ENCODE measurements at regions not wholly inside any gene's neighbourhood (a gene's known extent, or its start where the extent isn't known, plus 50 kb on each side); places are given as distances from the start of the nearest gene placed in this dataset.

- TF ChIP-seq FOSL2 (IDR thresholded peaks at IDR 0.05) (no peak), FOSL2 (CRISPR knock-in tag; IDR thresholded peaks at IDR 0.05) (no peak), BCL3 (IDR thresholded peaks at IDR 0.05) (no peak), TFCP2L1 (CRISPR knock-in tag; IDR thresholded peaks at IDR 0.05) (no peak), TP53 (CRISPR knock-in tag; IDR thresholded peaks at IDR 0.05) (no peak), JUN (IDR thresholded peaks at IDR 0.05) (no peak), ZFP36 (IDR thresholded peaks at IDR 0.05; ENCODE audit: borderline replicate concordance, partially characterized antibody) (no peak), ZC3H11A (IDR thresholded peaks at IDR 0.05) (no peak), HOXB5 (CRISPR knock-in tag; IDR thresholded peaks at IDR 0.05) (no peak), ZSCAN20 (CRISPR knock-in tag; IDR thresholded peaks at IDR 0.05) (no peak), PHF8 (IDR thresholded peaks at IDR 0.05; ENCODE audit: borderline replicate concordance, low read depth) (no peak)
Measured at GRCh38 chr6:15995493-15995892, 133.4 kb upstream of the MYLIP start (continued).

GRCh38 chr6:15994814-15995459, 133.9 kb upstream of the MYLIP start:
- POLR2A ChIA-PET: no interaction called here
- WGBS (ENCODE audit: missing lambda C conversion rate): 56% methylated on average over 8 of the region's 8 CpGs
- no peak for FAIRE-seq
- Histone ChIP-seq H3K4me1 (no peaks in the 10 kb centered on the region), H3K4me2 (no peak overlapping the region), H3K27ac (no peak overlapping the region), H3K9me3 (no peaks in the 10 kb centered on the region), H3K4me3 (no peak overlapping the region)
- no peak for DNase-seq (ENCODE audit: low read depth in 1 of 2, low spot score in 1 of 2)
- CTCF ChIA-PET: no interaction called here
- ATAC-seq: no peak
- no peak for TF ChIP-seq MAZ (IDR thresholded peaks at IDR 0.05; ENCODE audit: borderline replicate concordance, low read depth, low read length)
- TF ChIP-seq REST (IDR thresholded peaks at IDR 0.05): no peak
- no peak for TF ChIP-seq RARB (CRISPR knock-in tag; IDR thresholded peaks at IDR 0.05)
- TF ChIP-seq E2F6 (IDR thresholded peaks at IDR 0.05; ENCODE audit: borderline replicate concordance, low read depth): no peak
- no peak for TF ChIP-seq RCOR1 (IDR thresholded peaks at IDR 0.05; ENCODE audit: low read depth, low read length)
- TF ChIP-seq FOSB (CRISPR knock-in tag; IDR thresholded peaks at IDR 0.05): no peak
- no peak for TF ChIP-seq EHMT2 (IDR thresholded peaks at IDR 0.05; ENCODE audit: low read depth)

- no peaks in the 10 kb centered on the region for H3K4me1 ChIP-seq
- TF ChIP-seq MAFK (IDR thresholded peaks at IDR 0.05; ENCODE audit: partially characterized antibody) (no peak), TP53 (CRISPR knock-in tag; IDR thresholded peaks at IDR 0.05) (no peak), MAX (IDR thresholded peaks at IDR 0.05) (no peak), ESRRA (IDR thresholded peaks at IDR 0.05; ENCODE audit: borderline replicate concordance, low read length) (no peak), RCOR1 (IDR thresholded peaks at IDR 0.05; ENCODE audit: low read depth, low read length) (no peak), PHF8 (IDR thresholded peaks at IDR 0.05; ENCODE audit: borderline replicate concordance, low read depth) (no peak), JUNB (IDR thresholded peaks at IDR 0.05) (no peak), HES2 (IDR thresholded peaks at IDR 0.05) (no peak), ZSCAN20 (CRISPR knock-in tag; IDR thresholded peaks at IDR 0.05) (no peak), CBX2 (IDR thresholded peaks at IDR 0.05; ENCODE audit: borderline replicate concordance, low read depth) (no peak), ZFP36 (IDR thresholded peaks at IDR 0.05; ENCODE audit: borderline replicate concordance, partially characterized antibody) (no peak), HOXB13 (CRISPR knock-in tag; IDR thresholded peaks at IDR 0.05; ENCODE audit: low read depth) (no peak)
- ChIA-PET POLR2A (no interaction called here), CTCF (interaction anchor here (1.0 kb wide), 1 partner anchor 17 kb away, joined by 3 read pairs; no protein-coding TSS in a partner anchor)
- FAIRE-seq (no peak), DNase-seq (ENCODE audit: low read depth in 1 of 2, low spot score in 1 of 2) (no peak), ATAC-seq (no peak)
- WGBS (ENCODE audit: missing lambda C conversion rate): 82% methylated on average over 3 of the region's 5 CpGs
- no peak overlapping the region for H3K27ac ChIP-seq
- no peak overlapping the region for H3K4me2 ChIP-seq
- no peaks in the 10 kb centered on the region for H3K9me3 ChIP-seq
- no peak overlapping the region for H3K4me3 ChIP-seq
Measured at GRCh38 chr6:15993716-15994228, 135.1 kb upstream of the MYLIP start.

Data from A549 (cell line).